WTC11 (cell line): ENCODE measurements at regions not wholly inside any gene's neighbourhood (a gene's known extent, or its start where the extent isn't known, plus 50 kb on each side); places are given as distances from the start of the nearest gene placed in this dataset.

Experiments
- ELF4 ChIP-seq: sonication (generic); formaldehyde crosslinking; IDR thresholded peaks from 2 replicates; pipeline ENCODE4 v1.8.1; 2022; ENCODE audit warnings: low read depth, mild to moderate bottlenecking, moderate library complexity, missing genetic modification reagents
- FOXJ3 ChIP-seq: sonication (generic); formaldehyde crosslinking; IDR thresholded peaks from 2 replicates; pipeline ENCODE4 v1.9.0; 2021; ENCODE audit warnings: missing genetic modification reagents, mild to moderate bottlenecking, borderline replicate concordance
- GABPB1 ChIP-seq: sonication (generic); formaldehyde crosslinking; IDR thresholded peaks from 2 replicates; pipeline ENCODE4 v1.8.1; 2023; ENCODE audit warnings: mild to moderate bottlenecking, missing genetic modification reagents
- IRF1 ChIP-seq: sonication (generic); formaldehyde crosslinking; IDR thresholded peaks from 2 replicates; pipeline ENCODE4 v1.8.0; 2023; ENCODE audit warnings: missing genetic modification reagents
- NFYB ChIP-seq: sonication (generic); formaldehyde crosslinking; conservative IDR thresholded peaks from 2 replicates; pipeline ENCODE4 v1.8.0; 2022; ENCODE audit warnings: low read depth, missing genetic modification reagents
- NR2C2 ChIP-seq: sonication (generic); formaldehyde crosslinking; IDR thresholded peaks from 2 replicates; pipeline ENCODE4 v1.8.0; 2022; ENCODE audit warnings: mild to moderate bottlenecking, missing genetic modification reagents
- STAT6 ChIP-seq: sonication (generic); formaldehyde crosslinking; conservative IDR thresholded peaks from 2 replicates; pipeline ENCODE4 v1.8.1; 2023; ENCODE audit warnings: mild to moderate bottlenecking, low read depth, missing genetic modification reagents, moderate library complexity
- TEAD1 ChIP-seq: sonication (generic); formaldehyde crosslinking; IDR thresholded peaks from 2 replicates; pipeline ENCODE4 v1.8.0; 2022; ENCODE audit warnings: mild to moderate bottlenecking, missing genetic modification reagents
- TF ChIP-seq, protein P1 (sequence below): fragments of 200-600 bp; IDR thresholded peaks from 2 replicates; pipeline ENCODE4 v1.8.0; 2022; ENCODE audit warnings: antibody characterized with exemption
- TF ChIP-seq, protein P2 (sequence below): sonication (generic); formaldehyde crosslinking; IDR thresholded peaks from 2 replicates; pipeline ENCODE4 v1.8.1; 2023; ENCODE audit warnings: mild to moderate bottlenecking, moderate library complexity, missing genetic modification reagents

DNA sequence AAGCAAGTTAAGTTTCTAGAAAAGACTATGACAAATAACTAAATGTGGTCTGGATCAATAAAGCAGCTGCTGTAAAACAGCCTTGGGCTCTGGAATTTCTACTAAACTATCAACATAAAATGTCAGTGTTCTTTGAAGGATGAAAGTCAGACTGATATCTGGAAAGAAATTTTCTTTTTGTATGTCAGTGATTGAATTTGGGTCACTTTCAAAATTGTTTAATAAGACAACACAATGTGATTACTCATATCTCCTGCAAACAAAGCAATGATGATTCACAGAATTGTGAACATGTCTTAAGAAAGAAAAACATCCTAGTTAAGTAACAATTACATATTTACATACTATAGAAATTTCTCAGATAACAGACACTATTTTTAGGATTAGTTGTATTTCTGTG is 826.4 kb downstream of the PLA2G4A start:
- TF ChIP-seq FOXJ3 (CRISPR knock-in tag) (no peak), ELF4 (CRISPR knock-in tag) (no peak), GABPB1 (CRISPR knock-in tag) (no peak), NR2C2 (CRISPR knock-in tag) (no peak), IRF1 (CRISPR knock-in tag) (no peak), TEAD1 (CRISPR knock-in tag) (no peak), NFYB (CRISPR knock-in tag) (no peak), STAT6 (no peak)
- TF ChIP-seq, protein P1, sequence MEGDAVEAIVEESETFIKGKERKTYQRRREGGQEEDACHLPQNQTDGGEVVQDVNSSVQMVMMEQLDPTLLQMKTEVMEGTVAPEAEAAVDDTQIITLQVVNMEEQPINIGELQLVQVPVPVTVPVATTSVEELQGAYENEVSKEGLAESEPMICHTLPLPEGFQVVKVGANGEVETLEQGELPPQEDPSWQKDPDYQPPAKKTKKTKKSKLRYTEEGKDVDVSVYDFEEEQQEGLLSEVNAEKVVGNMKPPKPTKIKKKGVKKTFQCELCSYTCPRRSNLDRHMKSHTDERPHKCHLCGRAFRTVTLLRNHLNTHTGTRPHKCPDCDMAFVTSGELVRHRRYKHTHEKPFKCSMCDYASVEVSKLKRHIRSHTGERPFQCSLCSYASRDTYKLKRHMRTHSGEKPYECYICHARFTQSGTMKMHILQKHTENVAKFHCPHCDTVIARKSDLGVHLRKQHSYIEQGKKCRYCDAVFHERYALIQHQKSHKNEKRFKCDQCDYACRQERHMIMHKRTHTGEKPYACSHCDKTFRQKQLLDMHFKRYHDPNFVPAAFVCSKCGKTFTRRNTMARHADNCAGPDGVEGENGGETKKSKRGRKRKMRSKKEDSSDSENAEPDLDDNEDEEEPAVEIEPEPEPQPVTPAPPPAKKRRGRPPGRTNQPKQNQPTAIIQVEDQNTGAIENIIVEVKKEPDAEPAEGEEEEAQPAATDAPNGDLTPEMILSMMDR: no peak
- TF ChIP-seq, protein P2, sequence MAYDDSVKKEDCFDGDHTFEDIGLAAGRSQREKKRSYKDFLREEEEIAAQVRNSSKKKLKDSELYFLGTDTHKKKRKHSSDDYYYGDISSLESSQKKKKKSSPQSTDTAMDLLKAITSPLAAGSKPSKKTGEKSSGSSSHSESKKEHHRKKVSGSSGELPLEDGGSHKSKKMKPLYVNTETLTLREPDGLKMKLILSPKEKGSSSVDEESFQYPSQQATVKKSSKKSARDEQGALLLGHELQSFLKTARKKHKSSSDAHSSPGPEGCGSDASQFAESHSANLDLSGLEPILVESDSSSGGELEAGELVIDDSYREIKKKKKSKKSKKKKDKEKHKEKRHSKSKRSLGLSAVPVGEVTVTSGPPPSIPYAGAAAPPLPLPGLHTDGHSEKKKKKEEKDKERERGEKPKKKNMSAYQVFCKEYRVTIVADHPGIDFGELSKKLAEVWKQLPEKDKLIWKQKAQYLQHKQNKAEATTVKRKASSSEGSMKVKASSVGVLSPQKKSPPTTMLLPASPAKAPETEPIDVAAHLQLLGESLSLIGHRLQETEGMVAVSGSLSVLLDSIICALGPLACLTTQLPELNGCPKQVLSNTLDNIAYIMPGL: no peak
